ENCODE measurements at regions not wholly inside any gene's neighbourhood (a gene's known extent, or its start where the extent isn't known, plus 50 kb on each side); places are given as distances from the start of the nearest gene placed in this dataset.

GRCh38 chr12:116637589-116638150 is 78.5 kb downstream of the MAP1LC3B2 start (continued):
- TF ChIP-seq CTCF (IDR thresholded peaks at IDR 0.05 in 2 of 3, conservative IDR thresholded peaks at IDR 0.05 in 1 of 3; ENCODE audit: borderline replicate concordance in 1 of 3, insufficient read depth in 1 of 3, low read depth in 2 of 3, low read length in 2 of 3): no peak
- TF ChIP-seq TCF7L2 (IDR thresholded peaks at IDR 0.05; ENCODE audit: borderline replicate concordance, extremely low read depth, insufficient read depth, insufficient read length): no peak

- H2AFZ ChIP-seq (ENCODE audit: low read depth, low read length, poor library complexity, severe bottlenecking): no peak overlapping the region
- no peak for DNase-seq (ENCODE audit: low read depth, low spot score)
- H4K20me1 ChIP-seq (ENCODE audit: insufficient read depth): no peaks in the 10 kb centered on the region
- no TSS peak for BruUV-seq (replicated peaks)
- H3K4me3 ChIP-seq (replicated peaks in 1 of 2; ENCODE audit: low read depth in 1 of 2, low read length in 2 of 2): no peak overlapping the region
- H3K4me2 ChIP-seq (ENCODE audit: low read length): no peak overlapping the region
- intact Hi-C loops (cut with micrococcal nuclease): no loop called here
- no peak overlapping the region for H3K9ac ChIP-seq (ENCODE audit: low read length)
- H3K27me3 ChIP-seq (ENCODE audit: insufficient read depth, low read length): no peaks in the 10 kb centered on the region
- no peak for ATAC-seq
- ChIA-PET CTCF (no interaction called here), POLR2A (no interaction called here), RAD21 (ENCODE audit: low non-redundant PET in 1 of 2, low total read pairs in 2 of 2, uncharacterized antibody in 2 of 2, unreplicated experiment in 2 of 2) (no interaction called here)
- peaks cover 0 to 10% of the 10 kb centered on the region in 2 experiments; a peak in 1 of 4 replicates for H3K4me1 ChIP-seq (ENCODE audit: control insufficient read depth in 1 of 2, insufficient read depth in 2 of 2, low read length in 2 of 2)
- no peaks in the 10 kb centered on the region for H3K79me2 ChIP-seq (ENCODE audit: insufficient read depth, low read length)
- H3K27ac ChIP-seq (ENCODE audit: low read depth, low read length): no peak overlapping the region
- no peaks in the 10 kb centered on the region for H3K36me3 ChIP-seq (ENCODE audit: control insufficient read depth in 1 of 2, insufficient read depth in 2 of 2, low read length in 2 of 2)
- no peaks in the 10 kb centered on the region for H3K9me2 ChIP-seq (ENCODE audit: insufficient read depth)
- H3K9me3 ChIP-seq (ENCODE audit: control insufficient read depth in 1 of 2, insufficient read depth in 1 of 2, low read depth in 1 of 2, low read length in 2 of 2): no peaks in the 10 kb centered on the region
- no peak for TF ChIP-seq ZBTB33 (IDR thresholded peaks at IDR 0.05; ENCODE audit: extremely low read depth, insufficient replicate concordance, low read length)
- TF ChIP-seq TCF7L2 (IDR thresholded peaks at IDR 0.05; ENCODE audit: borderline replicate concordance, extremely low read depth, insufficient read depth, insufficient read length): no peak
- no peak for TF ChIP-seq JUND (IDR thresholded peaks at IDR 0.05)
- TF ChIP-seq EZH2 (IDR thresholded peaks at IDR 0.05): no peak
- TF ChIP-seq SIN3A (IDR thresholded peaks at IDR 0.05; ENCODE audit: low read depth): no peak
- no peak for TF ChIP-seq SP1 (IDR thresholded peaks at IDR 0.05; ENCODE audit: low read depth)
- TF ChIP-seq EGR1 (IDR thresholded peaks at IDR 0.05; ENCODE audit: low read depth): no peak
- TF ChIP-seq POLR2AphosphoS5 (IDR thresholded peaks at IDR 0.05; ENCODE audit: low read depth, low read length): no peak
- TF ChIP-seq, protein P1, sequence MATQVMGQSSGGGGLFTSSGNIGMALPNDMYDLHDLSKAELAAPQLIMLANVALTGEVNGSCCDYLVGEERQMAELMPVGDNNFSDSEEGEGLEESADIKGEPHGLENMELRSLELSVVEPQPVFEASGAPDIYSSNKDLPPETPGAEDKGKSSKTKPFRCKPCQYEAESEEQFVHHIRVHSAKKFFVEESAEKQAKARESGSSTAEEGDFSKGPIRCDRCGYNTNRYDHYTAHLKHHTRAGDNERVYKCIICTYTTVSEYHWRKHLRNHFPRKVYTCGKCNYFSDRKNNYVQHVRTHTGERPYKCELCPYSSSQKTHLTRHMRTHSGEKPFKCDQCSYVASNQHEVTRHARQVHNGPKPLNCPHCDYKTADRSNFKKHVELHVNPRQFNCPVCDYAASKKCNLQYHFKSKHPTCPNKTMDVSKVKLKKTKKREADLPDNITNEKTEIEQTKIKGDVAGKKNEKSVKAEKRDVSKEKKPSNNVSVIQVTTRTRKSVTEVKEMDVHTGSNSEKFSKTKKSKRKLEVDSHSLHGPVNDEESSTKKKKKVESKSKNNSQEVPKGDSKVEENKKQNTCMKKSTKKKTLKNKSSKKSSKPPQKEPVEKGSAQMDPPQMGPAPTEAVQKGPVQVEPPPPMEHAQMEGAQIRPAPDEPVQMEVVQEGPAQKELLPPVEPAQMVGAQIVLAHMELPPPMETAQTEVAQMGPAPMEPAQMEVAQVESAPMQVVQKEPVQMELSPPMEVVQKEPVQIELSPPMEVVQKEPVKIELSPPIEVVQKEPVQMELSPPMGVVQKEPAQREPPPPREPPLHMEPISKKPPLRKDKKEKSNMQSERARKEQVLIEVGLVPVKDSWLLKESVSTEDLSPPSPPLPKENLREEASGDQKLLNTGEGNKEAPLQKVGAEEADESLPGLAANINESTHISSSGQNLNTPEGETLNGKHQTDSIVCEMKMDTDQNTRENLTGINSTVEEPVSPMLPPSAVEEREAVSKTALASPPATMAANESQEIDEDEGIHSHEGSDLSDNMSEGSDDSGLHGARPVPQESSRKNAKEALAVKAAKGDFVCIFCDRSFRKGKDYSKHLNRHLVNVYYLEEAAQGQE (IDR thresholded peaks at IDR 0.05; ENCODE audit: low read depth): no peak
- TF ChIP-seq ELF1 (IDR thresholded peaks at IDR 0.05; ENCODE audit: borderline replicate concordance, low read depth): no peak
- TF ChIP-seq RAD21 (IDR thresholded peaks at IDR 0.05; ENCODE audit: low read depth): no peak
- TF ChIP-seq FOSL1 (IDR thresholded peaks at IDR 0.05; ENCODE audit: low read depth): no peak
- TF ChIP-seq, protein P2, sequence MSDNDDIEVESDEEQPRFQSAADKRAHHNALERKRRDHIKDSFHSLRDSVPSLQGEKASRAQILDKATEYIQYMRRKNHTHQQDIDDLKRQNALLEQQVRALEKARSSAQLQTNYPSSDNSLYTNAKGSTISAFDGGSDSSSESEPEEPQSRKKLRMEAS (IDR thresholded peaks at IDR 0.05): no peak
- TF ChIP-seq EZH2phosphoT487 (IDR thresholded peaks at IDR 0.05; ENCODE audit: borderline replicate concordance): no peak
- TF ChIP-seq POLR2A (IDR thresholded peaks at IDR 0.05; ENCODE audit: borderline replicate concordance, extremely low read depth, insufficient read depth, insufficient read length): no peak
Observed at GRCh38 chr12:116636608-116637519, 77.7 kb downstream of the MAP1LC3B2 start.
